Mucosa of descending colon (tissue), 3 donors: ENCODE measurements at regions not wholly inside any gene's neighbourhood (a gene's known extent, or its start where the extent isn't known, plus 50 kb on each side); places are given as distances from the start of the nearest gene placed in this dataset.
"Not testable (repeated sequence)": the region's sequence is repeated elsewhere in the genome, so short reads cannot be mapped to it uniquely, and the experiment has no call there.

Experiments
- ATAC-seq: fragments of 200-7000 bp; cut with Tn5 transposase; one replicate; pipeline ENCODE4 v1.9.1; 2020; ENCODE audit warnings: mild to moderate bottlenecking, moderate library complexity
- DNase-seq, 3 donors: peaks; one replicate each; pipeline ENCODE4 v3.0.0-alpha.2; 2020
- H3K36me3 ChIP-seq: fragments of 200-600 bp; one replicate; pipeline ENCODE4 v1.8.0; 2021; ENCODE audit warnings: low read depth, mild to moderate bottlenecking
- H3K4me1 ChIP-seq: fragments of 200-600 bp; one replicate; pipeline ENCODE4 v1.8.0; 2021; ENCODE audit warnings: low read depth, mild to moderate bottlenecking
- H3K4me3 ChIP-seq: fragments of 200-600 bp; one replicate; pipeline ENCODE4 v1.8.0; 2021; ENCODE audit warnings: mild to moderate bottlenecking
- H3K9me3 ChIP-seq: fragments of 200-600 bp; one replicate; pipeline ENCODE4 v1.8.0; 2021; ENCODE audit warnings: mild to moderate bottlenecking
- CTCF ChIP-seq: fragments of 200-600 bp; IDR thresholded peaks from one replicate; pipeline ENCODE4 v1.8.0; 2022; ENCODE audit warnings: antibody characterized with exemption, mild to moderate bottlenecking
- intact Hi-C, 2 donors: fragments of 100-400 bp; cut with DNase I in 1 of 2; cut with micrococcal nuclease in 1 of 2; formaldehyde crosslinking; loops; one replicate each; pipeline versions ENCODE4 v1.11.0 to v1.11.1; 2022; cut with DNase I, micrococcal nuclease
- donor health status: DM: no; HTN: no; CAD: no; lungs with moderate emphysema.
- donor health status: DM: no; HTN: no; CAD: no.
- donor health status: DM: no; HTN: yes; CAD: no.

- peaks cover 14% of the 10 kb centered on the region for H3K9me3 ChIP-seq
- H3K4me1 ChIP-seq, DNase-seq, H3K36me3 ChIP-seq, intact Hi-C loops, H3K4me3 ChIP-seq, ATAC-seq: not testable (repeated sequence)
Observed at GRCh38 chr10:77740396-77740795, 102.8 kb upstream of the KCNMA1 start.

GRCh38 chr10:77738496-77739158 lies 101.0 kb upstream of the KCNMA1 start:
- H3K36me3 ChIP-seq: no peaks in the 10 kb centered on the region
- TF ChIP-seq CTCF: no peak
- H3K4me1 ChIP-seq: no peaks in the 10 kb centered on the region
- intact Hi-C loops: no loop called here
- DNase-seq (no peak), ATAC-seq (no peak)
- H3K9me3 ChIP-seq: peaks cover 14% of the 10 kb centered on the region
- no peak overlapping the region for H3K4me3 ChIP-seq

GRCh38 chr10:77737608-77738007 lies 100.0 kb upstream of the KCNMA1 start:
- Histone ChIP-seq H3K36me3 (no peaks in the 10 kb centered on the region), H3K4me3 (no peak overlapping the region), H3K9me3 (peaks cover 14% of the 10 kb centered on the region), H3K4me1 (no peaks in the 10 kb centered on the region)
- no peak for TF ChIP-seq CTCF
- intact Hi-C loops: no loop called here
- no peak for ATAC-seq
- DNase-seq: no peak

- H3K4me3 ChIP-seq, DNase-seq, H3K4me1 ChIP-seq, intact Hi-C loops, H3K36me3 ChIP-seq, ATAC-seq: not testable (repeated sequence)
- H3K9me3 ChIP-seq: peaks cover 11% of the 10 kb centered on the region
Observed at GRCh38 chr10:77735136-77735535, 97.5 kb upstream of the KCNMA1 start.

GRCh38 chr10:77732213-77733003 lies 94.8 kb upstream of the KCNMA1 start:
- H3K4me3 ChIP-seq: no peak overlapping the region
- TF ChIP-seq CTCF: no peak
- H3K9me3 ChIP-seq: peaks cover 8% of the 10 kb centered on the region
- H3K4me1 ChIP-seq: no peaks in the 10 kb centered on the region
- H3K36me3 ChIP-seq: no peaks in the 10 kb centered on the region
- intact Hi-C loops: no loop called here
- DNase-seq (no peak), ATAC-seq (no peak)

GRCh38 chr10:77727481-77727880 lies 89.9 kb upstream of the KCNMA1 start:
- H3K9me3 ChIP-seq: no peaks in the 10 kb centered on the region
- no peak overlapping the region for H3K4me3 ChIP-seq
- no peaks in the 10 kb centered on the region for H3K36me3 ChIP-seq
- ATAC-seq (no peak), DNase-seq (no peak)
- TF ChIP-seq CTCF: no peak
- H3K4me1 ChIP-seq: no peaks in the 10 kb centered on the region
- intact Hi-C loops: no loop called here
